Tibial nerve (tissue), 4 donors: ENCODE measurements at regions not wholly inside any gene's neighbourhood (a gene's known extent, or its start where the extent isn't known, plus 50 kb on each side); places are given as distances from the start of the nearest gene placed in this dataset.

Experiments
- DNase-seq, 2 donors: peaks; one replicate each; pipeline ENCODE4 v3.0.0-alpha.2; 2019; ENCODE audit warnings: low spot score in 2 of 2
- H3K27ac ChIP-seq, 4 donors: fragments of 200-600 bp; sonication (generic) in 3 of 4; one replicate each; pipeline ENCODE4 v1.5.1; 2017 to 2019; ENCODE audit warnings: mild to moderate bottlenecking in 1 of 4
- H3K27me3 ChIP-seq, 2 donors: fragments of 200-600 bp; sonication (generic) in 1 of 2; one replicate each; pipeline versions ENCODE4 v1.5.1 to v1.6.0; 2017 to 2019
- H3K36me3 ChIP-seq, 3 donors: fragments of 200-600 bp; sonication (generic); one replicate each; pipeline ENCODE4 v1.5.1; 2018 to 2019
- H3K4me1 ChIP-seq, 4 donors: fragments of 200-600 bp; sonication (generic) in 3 of 4; one replicate each; pipeline ENCODE4 v1.5.1; 2017 to 2019
- H3K4me3 ChIP-seq, 4 donors: fragments of 200-600 bp; sonication (generic) in 3 of 4; one replicate each; pipeline ENCODE4 v1.5.1; 2017 to 2019; ENCODE audit warnings: mild to moderate bottlenecking in 1 of 4, moderate library complexity in 1 of 4
- H3K9me3 ChIP-seq, 4 donors: fragments of 200-600 bp; sonication (generic) in 3 of 4; one replicate each; pipeline ENCODE4 v1.5.1; 2017 to 2019
- EP300 ChIP-seq, 2 donors: sonication (generic); formaldehyde crosslinking; IDR thresholded peaks; one replicate each; pipeline ENCODE4 v1.6.1; 2017; ENCODE audit warnings: antibody characterized with exemption in 2 of 2, mild to moderate bottlenecking in 1 of 2
- POLR2A ChIP-seq, 2 donors: fragments of 450-650 bp; IDR thresholded peaks; one replicate each; pipeline ENCODE4 v1.6.1; 2017; ENCODE audit warnings: antibody characterized with exemption in 2 of 2, mild to moderate bottlenecking in 2 of 2, moderate library complexity in 2 of 2
- WGBS, 2 donors: methylation state at CpG; one replicate each; pipeline ENCODE4 v1.1.5; 2018; 5-methylcytosine and 5-hydroxymethylcytosine counted together
- TF ChIP-seq, protein P1 (sequence below), 5 experiments: fragments of 200-600 bp in 3 of 5; fragments of 450-650 bp in 2 of 5; sonication (generic) in 3 of 5; IDR thresholded peaks; one replicate each; pipeline ENCODE4 v1.5.1; 2016 to 2019; ENCODE audit warnings: antibody characterized with exemption in 5 of 5, mild to moderate bottlenecking in 3 of 5, moderate library complexity in 2 of 5

DNA sequence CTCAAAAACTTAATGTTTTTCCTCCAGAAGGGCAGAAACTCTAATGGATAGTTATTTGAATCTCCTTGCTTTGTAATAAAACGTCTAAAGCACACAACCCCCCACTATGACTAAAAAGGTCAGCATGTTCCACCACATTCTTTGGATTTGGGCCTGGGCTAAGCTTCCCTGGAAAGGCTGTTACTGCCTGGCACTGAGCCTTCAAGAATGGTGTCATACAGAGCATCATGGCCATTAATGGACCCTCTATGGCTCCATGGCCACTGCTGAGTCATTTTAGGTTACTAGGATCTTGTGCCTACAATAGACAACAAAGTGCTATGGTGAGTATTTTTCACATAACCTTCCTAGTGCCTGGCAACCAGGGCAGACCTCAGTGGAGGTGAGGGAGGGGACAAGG lies 242.6 kb upstream of the FAT3 start:
- TF ChIP-seq POLR2A (IDR thresholded peaks at IDR 0.05) = no peak
- TF ChIP-seq, protein P1, sequence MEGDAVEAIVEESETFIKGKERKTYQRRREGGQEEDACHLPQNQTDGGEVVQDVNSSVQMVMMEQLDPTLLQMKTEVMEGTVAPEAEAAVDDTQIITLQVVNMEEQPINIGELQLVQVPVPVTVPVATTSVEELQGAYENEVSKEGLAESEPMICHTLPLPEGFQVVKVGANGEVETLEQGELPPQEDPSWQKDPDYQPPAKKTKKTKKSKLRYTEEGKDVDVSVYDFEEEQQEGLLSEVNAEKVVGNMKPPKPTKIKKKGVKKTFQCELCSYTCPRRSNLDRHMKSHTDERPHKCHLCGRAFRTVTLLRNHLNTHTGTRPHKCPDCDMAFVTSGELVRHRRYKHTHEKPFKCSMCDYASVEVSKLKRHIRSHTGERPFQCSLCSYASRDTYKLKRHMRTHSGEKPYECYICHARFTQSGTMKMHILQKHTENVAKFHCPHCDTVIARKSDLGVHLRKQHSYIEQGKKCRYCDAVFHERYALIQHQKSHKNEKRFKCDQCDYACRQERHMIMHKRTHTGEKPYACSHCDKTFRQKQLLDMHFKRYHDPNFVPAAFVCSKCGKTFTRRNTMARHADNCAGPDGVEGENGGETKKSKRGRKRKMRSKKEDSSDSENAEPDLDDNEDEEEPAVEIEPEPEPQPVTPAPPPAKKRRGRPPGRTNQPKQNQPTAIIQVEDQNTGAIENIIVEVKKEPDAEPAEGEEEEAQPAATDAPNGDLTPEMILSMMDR (IDR thresholded peaks at IDR 0.05) = no peak
- TF ChIP-seq EP300 (IDR thresholded peaks at IDR 0.05) = peak in 1 of 2 donors; percentile 66
- Histone ChIP-seq H3K36me3 (no peaks in the 10 kb centered on the region), H3K27ac (peak overlapping the region in 2 of 4 donors; percentile 43 to 55), H3K9me3 (no peaks in the 10 kb centered on the region), H3K27me3 (no peaks in the 10 kb centered on the region), H3K4me1 (no peaks in the 10 kb centered on the region), H3K4me3 (no peak overlapping the region)
- 13 to 16% methylated on average over 1 of the region's 1 CpG for WGBS, 2 donors
- peak; percentile 13 to 69 for DNase-seq

DNA sequence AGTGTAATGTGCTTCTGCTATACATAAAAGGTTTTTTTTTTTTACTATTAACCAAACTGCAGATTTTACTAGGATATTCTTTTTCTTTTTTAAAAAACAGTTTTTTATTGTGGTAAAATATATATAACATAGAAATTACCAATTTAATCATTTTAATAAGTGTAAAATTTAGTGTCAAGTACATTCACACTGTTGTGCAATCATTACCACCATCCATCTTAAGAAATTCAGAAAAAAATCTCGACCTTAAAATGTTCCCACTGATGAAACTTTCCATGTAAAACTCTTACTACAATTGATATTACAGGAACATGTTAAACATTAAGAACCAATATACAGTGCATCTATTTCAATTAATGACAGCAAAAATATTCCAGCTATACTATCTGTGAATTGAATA lies 244.8 kb upstream of the FAT3 start:
- no peaks in the 10 kb centered on the region for H3K36me3 ChIP-seq
- no peaks in the 10 kb centered on the region for H3K4me1 ChIP-seq
- no peak overlapping the region for H3K27ac ChIP-seq
- H3K27me3 ChIP-seq = no peaks in the 10 kb centered on the region
- DNase-seq = no peak
- TF ChIP-seq, protein P1 (IDR thresholded peaks at IDR 0.05) = no peak
- no peak for TF ChIP-seq EP300 (IDR thresholded peaks at IDR 0.05)
- TF ChIP-seq POLR2A (IDR thresholded peaks at IDR 0.05) = no peak
- H3K9me3 ChIP-seq = no peaks in the 10 kb centered on the region
- 76 to 86% methylated on average over 1 of the region's 1 CpG for WGBS, 2 donors
- H3K4me3 ChIP-seq = no peak overlapping the region

DNA sequence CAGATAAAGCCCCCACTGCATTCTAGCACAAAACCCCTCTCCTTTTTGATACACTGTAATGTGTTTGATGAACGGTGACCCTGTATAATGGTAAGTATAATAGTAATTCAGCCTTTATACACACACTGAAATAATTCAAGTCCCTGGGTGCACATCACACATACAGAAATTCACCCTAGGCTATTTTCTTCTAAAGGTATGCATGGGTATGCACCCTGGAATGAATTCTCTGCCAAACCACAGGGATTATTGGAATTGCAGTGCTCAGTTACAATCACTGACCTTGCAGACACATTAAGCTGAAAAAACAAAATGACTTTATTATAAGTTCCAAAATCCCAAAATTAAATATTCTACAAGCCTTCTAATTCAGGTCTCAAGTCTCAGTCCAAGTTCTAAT lies 245.9 kb upstream of the FAT3 start:
- 48 to 71% methylated on average over 1 of the region's 1 CpG for WGBS, 2 donors
- no peak for DNase-seq
- Histone ChIP-seq H3K4me3 (no peak overlapping the region), H3K27me3 (no peaks in the 10 kb centered on the region), H3K36me3 (no peaks in the 10 kb centered on the region), H3K4me1 (no peaks in the 10 kb centered on the region), H3K9me3 (no peaks in the 10 kb centered on the region), H3K27ac (no peak overlapping the region)
- TF ChIP-seq EP300 (IDR thresholded peaks at IDR 0.05) (no peak), POLR2A (IDR thresholded peaks at IDR 0.05) (no peak)
- TF ChIP-seq, protein P1 (IDR thresholded peaks at IDR 0.05) = no peak

DNA sequence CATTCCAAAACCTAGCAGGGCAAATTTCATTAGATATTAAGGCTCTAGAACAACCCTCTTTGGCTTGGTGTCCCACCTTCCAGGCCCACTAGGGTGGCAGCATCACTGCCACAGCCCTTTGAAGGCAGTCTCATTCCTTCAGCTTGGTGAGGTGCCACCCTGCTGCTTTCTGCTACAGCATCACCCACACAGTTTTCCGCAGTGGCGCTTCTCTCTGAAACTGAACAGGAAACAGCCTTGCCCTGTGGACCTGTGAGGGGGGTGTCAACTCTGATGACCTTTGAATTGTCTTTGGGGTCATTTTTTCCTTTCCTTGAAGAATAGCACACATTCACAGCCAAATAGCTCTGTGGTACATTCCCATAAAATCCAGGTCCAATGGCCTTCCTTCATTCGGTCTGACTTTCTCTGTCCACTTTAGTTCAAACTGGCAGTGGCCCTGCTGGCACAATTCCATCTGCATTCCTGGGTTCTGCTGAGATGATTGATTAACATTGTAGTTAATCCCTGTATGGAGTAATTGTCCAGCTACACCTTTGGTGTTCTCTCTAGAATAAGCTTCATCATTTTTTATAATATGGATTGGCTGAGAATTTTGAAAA lies 251.9 kb upstream of the FAT3 start:
- WGBS, 2 donors = 50 to 56% methylated on average over 3 of the region's 3 CpGs
- Histone ChIP-seq H3K36me3 (no peaks in the 10 kb centered on the region), H3K4me1 (peaks cover 0 to under 1% (median 0%) of the 10 kb centered on the region in 4 donors), H3K27ac (no peak overlapping the region), H3K9me3 (no peaks in the 10 kb centered on the region), H3K4me3 (no peak overlapping the region), H3K27me3 (no peaks in the 10 kb centered on the region)
- TF ChIP-seq POLR2A (IDR thresholded peaks at IDR 0.05) (no peak), EP300 (IDR thresholded peaks at IDR 0.05) (no peak)
- TF ChIP-seq, protein P1 (IDR thresholded peaks at IDR 0.05) = no peak
- DNase-seq = no peak

DNA sequence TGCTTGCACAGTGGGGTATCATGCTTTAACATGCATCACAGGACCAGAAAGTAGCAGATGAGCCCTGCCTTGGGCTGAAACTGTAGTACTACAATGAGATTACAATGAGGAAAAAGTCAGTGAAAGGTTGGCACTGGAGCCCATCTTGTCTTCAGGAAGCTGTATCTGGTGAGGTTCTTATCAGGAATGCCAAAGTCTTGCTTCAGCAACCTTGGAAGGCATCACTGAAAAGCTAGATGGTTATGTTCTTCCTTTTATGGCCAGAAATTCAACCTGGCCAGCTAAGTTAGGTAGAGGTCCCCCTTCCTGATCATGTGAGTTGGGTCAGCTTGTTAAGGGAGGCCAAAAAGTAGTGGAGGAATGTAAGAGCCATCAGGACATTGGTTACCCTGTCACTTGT lies 254.0 kb upstream of the FAT3 start:
- no peaks in the 10 kb centered on the region for H3K9me3 ChIP-seq

More for the DNA sequence above, 254.0 kb upstream of the FAT3 start:
- Histone ChIP-seq H3K36me3 (no peaks in the 10 kb centered on the region), H3K4me1 (peaks cover 0 to 4% (median 0%) of the 10 kb centered on the region in 4 donors), H3K27ac (no peak overlapping the region), H3K27me3 (no peaks in the 10 kb centered on the region), H3K4me3 (no peak overlapping the region)
- DNase-seq = no peak
- TF ChIP-seq, protein P1 (IDR thresholded peaks at IDR 0.05) = no peak
- TF ChIP-seq EP300 (IDR thresholded peaks at IDR 0.05) (no peak), POLR2A (IDR thresholded peaks at IDR 0.05) (no peak)
